SK-N-SH (cell line): ENCODE measurements at regions not wholly inside any gene's neighbourhood (a gene's known extent, or its start where the extent isn't known, plus 50 kb on each side); places are given as distances from the start of the nearest gene placed in this dataset.
A peak's percentile ranks its signal among the peaks of the same experiment; 100 is the strongest.

Experiments used
- CTCF ChIA-PET: fragments of 300-600, 350-600 bp; formaldehyde crosslinking; extraction: SDS; loops from one replicate; lab custom pipeline; 2021; lab: Yijun Ruan, JAX
- POLR2A ChIA-PET: fragments of 350-600 bp; sonication (Branson Sonifier 250); formaldehyde crosslinking; extraction: SDS; loops from one replicate; lab custom pipeline; 2020; ENCODE audit warnings: antibody characterized with exemption, inconsistent platforms; lab: Yijun Ruan, JAX
- DNase-seq: peaks from one replicate; pipeline ENCODE4 v3.0.0; 2012
- H2AFZ ChIP-seq: fragments of 200-600 bp; sonication (generic); 2 replicates; pipeline ENCODE4 v1.8.1; 2016; ENCODE audit warnings: antibody characterized with exemption, mild to moderate bottlenecking, low read depth
- H3F3A ChIP-seq: fragments of 200-600 bp; sonication (generic); replicated peaks from 2 replicates; pipeline ENCODE3; 2016; ENCODE audit warnings: antibody characterized with exemption, mild to moderate bottlenecking; ENCODE audit not compliant: insufficient read depth
- H3K27ac ChIP-seq, 2 experiments: fragments of 200-500 bp in 1 of 2; fragments of 200-600 bp in 1 of 2; sonication (Bioruptor generic) in 1 of 2; sonication (generic), shearing (Covaris generic) in 1 of 2; 2 replicates each; pipeline versions ENCODE4 v1.5.1 to v1.6.1; 2014 to 2016; ENCODE audit warnings: low read depth in 2 of 2, inconsistent platforms in 1 of 2, low read length in 1 of 2, mild to moderate bottlenecking in 1 of 2, mixed read lengths in 1 of 2
- H3K27me3 ChIP-seq: fragments of 200-600 bp; sonication (generic), shearing (Covaris generic); 2 replicates; pipeline ENCODE4 v1.6.1; 2016; ENCODE audit warnings: mixed run types; ENCODE audit not compliant: insufficient read depth
- H3K36me3 ChIP-seq, 2 experiments: fragments of 200-500 bp in 1 of 2; fragments of 200-600 bp in 1 of 2; sonication (Bioruptor generic) in 1 of 2; sonication (generic) in 1 of 2; replicated peaks in 1 of 2; 2 replicates each; pipeline versions ENCODE3 to v1.5.1; 2014 to 2016; ENCODE audit warnings: low read length in 1 of 2, mild to moderate bottlenecking in 1 of 2; ENCODE audit not compliant: insufficient read depth in 2 of 2, control insufficient read depth in 1 of 2
- H3K4me1 ChIP-seq, 2 experiments: fragments of 200-500 bp in 1 of 2; fragments of 200-600 bp in 1 of 2; sonication (Bioruptor generic) in 1 of 2; sonication (generic), shearing (Covaris generic) in 1 of 2; 2 replicates each; pipeline versions ENCODE4 v1.5.1 to v1.6.1; 2014 to 2016; ENCODE audit warnings: low read depth in 1 of 2, low read length in 1 of 2, mixed run types in 1 of 2; ENCODE audit not compliant: insufficient read depth in 2 of 2, control insufficient read depth in 1 of 2
- H3K4me2 ChIP-seq: fragments of 200-600 bp; sonication (generic), shearing (Covaris generic); 2 replicates; pipeline ENCODE4 v1.6.1; 2017; ENCODE audit warnings: mixed run types
- H3K4me3 ChIP-seq, 2 experiments: fragments of 200-500 bp in 1 of 2; fragments of 200-600 bp in 1 of 2; sonication (Bioruptor generic) in 1 of 2; sonication (generic), shearing (Covaris generic) in 1 of 2; 2 replicates each; pipeline versions ENCODE4 v1.5.1 to v1.8.1; 2014 to 2016; ENCODE audit warnings: low read depth in 2 of 2, inconsistent platforms in 1 of 2, low read length in 1 of 2, mild to moderate bottlenecking in 1 of 2, mixed read lengths in 1 of 2, moderate library complexity in 1 of 2
- H3K79me2 ChIP-seq: fragments of 200-600 bp; sonication (generic); 2 replicates; pipeline ENCODE4 v1.8.1; 2017; ENCODE audit warnings: mild to moderate bottlenecking; ENCODE audit not compliant: insufficient read depth
- H3K9ac ChIP-seq: fragments of 200-600 bp; sonication (generic); 2 replicates; pipeline ENCODE4 v1.6.1; 2017; ENCODE audit warnings: mixed run types
- H3K9me2 ChIP-seq: fragments of 200-600 bp; sonication (generic); 2 replicates; pipeline ENCODE4 v1.6.1; 2017; ENCODE audit warnings: mixed run types
- H3K9me3 ChIP-seq: fragments of 200-600 bp; sonication (generic); 2 replicates; pipeline ENCODE4 v1.6.1; 2017; ENCODE audit warnings: mixed run types, mild to moderate bottlenecking, moderate library complexity
- H4K20me1 ChIP-seq: fragments of 200-600 bp; sonication (generic); 2 replicates; pipeline ENCODE4 v1.6.1; 2017; ENCODE audit warnings: mild to moderate bottlenecking, mixed run types; ENCODE audit not compliant: insufficient read depth
- ELF1 ChIP-seq: IDR thresholded peaks from 2 replicates; pipeline ENCODE4 v1.4.0; 2012
- EP300 ChIP-seq, 2 experiments: IDR thresholded peaks; 2 replicates each; pipeline versions ENCODE4 v1.4.0 to v1.6.1; 2012; ENCODE audit warnings: borderline replicate concordance in 1 of 2, low read depth in 1 of 2, low read length in 1 of 2
- EZH2phosphoT487 ChIP-seq: fragments of 200-600 bp; sonication (generic); IDR thresholded peaks from 2 replicates; pipeline ENCODE4 v1.6.1; 2017; ENCODE audit warnings: low read depth, mixed run types, mild to moderate bottlenecking, antibody characterized with exemption, moderate library complexity, borderline replicate concordance
- FOXM1 ChIP-seq: IDR thresholded peaks from 2 replicates; pipeline ENCODE4 v1.4.0; 2012; ENCODE audit warnings: low read depth, mild to moderate bottlenecking
- GABPA ChIP-seq: IDR thresholded peaks from 2 replicates; pipeline ENCODE4 v1.4.0; 2012; ENCODE audit warnings: low read depth, mild to moderate bottlenecking
- GATA2 ChIP-seq: sonication (generic); formaldehyde crosslinking; IDR thresholded peaks from 2 replicates; pipeline ENCODE4 v1.5.0; 2020; ENCODE audit warnings: mild to moderate bottlenecking, missing genetic modification reagents
- IRF3 ChIP-seq: fragments of 150-350 bp; IDR thresholded peaks from 2 replicates; pipeline ENCODE4 v1.6.1; 2016; ENCODE audit warnings: mild to moderate bottlenecking, low read depth, low read length
- MAX ChIP-seq: IDR thresholded peaks from 2 replicates; pipeline ENCODE4 v1.4.0; 2012; ENCODE audit warnings: low read depth
- MXI1 ChIP-seq: IDR thresholded peaks from 2 replicates; pipeline ENCODE4 v1.6.1; 2012; ENCODE audit warnings: mild to moderate bottlenecking, low read depth, low read length, improper control_type of control experiment
- NRF1 ChIP-seq: IDR thresholded peaks from 2 replicates; pipeline ENCODE4 v1.6.1; 2012; ENCODE audit warnings: low read depth, mild to moderate bottlenecking, low read length
- RAD21 ChIP-seq: IDR thresholded peaks from 2 replicates; pipeline ENCODE4 v1.6.1; 2012; ENCODE audit warnings: mild to moderate bottlenecking, low read length
- RCOR1 ChIP-seq: fragments of 150-350 bp; IDR thresholded peaks from 2 replicates; pipeline ENCODE4 v1.6.1; 2017; ENCODE audit warnings: antibody characterized with exemption, low read length
- RXRA ChIP-seq: IDR thresholded peaks from 2 replicates; pipeline ENCODE4 v1.4.0; 2012; ENCODE audit warnings: low read depth, mild to moderate bottlenecking, borderline replicate concordance
- SIN3A ChIP-seq: IDR thresholded peaks from 2 replicates; pipeline ENCODE4 v1.6.1; 2012; ENCODE audit warnings: low read depth, mild to moderate bottlenecking, low read length, moderate library complexity, borderline replicate concordance
- SMC3 ChIP-seq: IDR thresholded peaks from 2 replicates; pipeline ENCODE4 v1.6.1; 2012; ENCODE audit warnings: low read depth, low read length, improper control_type of control experiment
- TAF1 ChIP-seq: IDR thresholded peaks from 2 replicates; pipeline ENCODE4 v1.6.1; 2012; ENCODE audit warnings: low read depth, mild to moderate bottlenecking, low read length, moderate library complexity, borderline replicate concordance
- YY1 ChIP-seq: IDR thresholded peaks from 2 replicates; pipeline ENCODE4 v1.4.0; 2012; ENCODE audit warnings: low read depth, mild to moderate bottlenecking
- WGBS: methylation state at CpG from one replicate; pipeline ENCODE4 v1.1.6; 2017; ENCODE audit warnings: low lambda C conversion rate; 5-methylcytosine and 5-hydroxymethylcytosine counted together
- TF ChIP-seq, protein P1 (sequence below): fragments of 200-600 bp; sonication (generic); IDR thresholded peaks from 2 replicates; pipeline ENCODE4 v1.6.1; 2017; ENCODE audit warnings: antibody characterized with exemption, mild to moderate bottlenecking, moderate library complexity
- TF ChIP-seq, protein P2 (sequence below): IDR thresholded peaks from 2 replicates; pipeline ENCODE4 v1.4.0; 2012; ENCODE audit warnings: low read depth, borderline replicate concordance

- peaks cover 13% of the 10 kb centered on the region for H3F3A ChIP-seq
- H2AFZ ChIP-seq = peak overlapping the region; percentile 73; the same call in 1 of the 2 replicates
- peak overlapping the region; percentile 78 to 92 for H3K27ac ChIP-seq
- H3K79me2 ChIP-seq = no peaks in the 10 kb centered on the region
- H3K27me3 ChIP-seq = no peaks in the 10 kb centered on the region
- DNase-seq = peak; percentile 69
- POLR2A ChIA-PET = interaction anchor here (1.4 to 7.9 kb wide), 7 partner anchors 9 to 363 kb away, joined by 4 to 56 read pairs (median 5); partner anchors contain the start of gene MAML3
- peak overlapping the region; percentile 47 to 55; a peak in 3 of 4 replicates for H3K4me3 ChIP-seq
- H3K9me3 ChIP-seq = no peaks in the 10 kb centered on the region
- H3K36me3 ChIP-seq = no peaks in the 10 kb centered on the region
- WGBS = 68% methylated on average over 13 of the region's 19 CpGs
- no peaks in the 10 kb centered on the region for H3K9me2 ChIP-seq
- TF ChIP-seq EP300 (IDR thresholded peaks at IDR 0.05; ENCODE audit: borderline replicate concordance in 1 of 2, low read depth in 1 of 2, low read length in 1 of 2) = no peak
- peak; percentile 41 for TF ChIP-seq RAD21
- no peak for TF ChIP-seq GATA2
- TF ChIP-seq SMC3 = peak; percentile 19; the same call in 1 of the 2 replicates
- no peak for TF ChIP-seq YY1
- no peak for TF ChIP-seq SIN3A
- TF ChIP-seq TAF1 = no peak
- no peak for TF ChIP-seq MAX
- no peak for TF ChIP-seq FOXM1
- no peak for TF ChIP-seq ELF1
- 0 out of 2 replicates have a peak, but pooled peaks have one; percentile 22 for TF ChIP-seq MXI1
- peak overlapping the region; percentile 71 for H3K9ac ChIP-seq
- CTCF ChIA-PET = interaction anchor here (0.6 to 9.2 kb wide), 44 partner anchors 8 to 648 kb away, joined by 3 to 91 read pairs (median 3); partner anchors contain the start of gene MAML3
- no peaks in the 10 kb centered on the region for H4K20me1 ChIP-seq
- peaks cover 46 to 50% of the 10 kb centered on the region in 2 experiments for H3K4me1 ChIP-seq
- peak overlapping the region; percentile 75 for H3K4me2 ChIP-seq
Observed at GRCh38 chr4:140252141-140252741, 98.3 kb upstream of the MAML3 start.

- no peak for DNase-seq
- Histone ChIP-seq H3K36me3 (no peaks in the 10 kb centered on the region), H3F3A (peaks cover 13% of the 10 kb centered on the region), H3K9me2 (no peaks in the 10 kb centered on the region), H3K27ac (peak overlapping the region in 1 of 2 experiments; percentile 92; a peak in 2 of 4 replicates), H3K4me2 (no peak overlapping the region), H3K79me2 (no peaks in the 10 kb centered on the region), H3K4me1 (peaks cover 41 to 43% of the 10 kb centered on the region in 2 experiments), H2AFZ (no peak overlapping the region), H3K9me3 (no peaks in the 10 kb centered on the region), H3K9ac (no peak overlapping the region), H3K4me3 (no peak overlapping the region), H3K27me3 (no peaks in the 10 kb centered on the region), H4K20me1 (no peaks in the 10 kb centered on the region)
- 81% methylated on average over 5 of the region's 5 CpGs for WGBS
- no peak for TF ChIP-seq IRF3
- TF ChIP-seq, protein P1, sequence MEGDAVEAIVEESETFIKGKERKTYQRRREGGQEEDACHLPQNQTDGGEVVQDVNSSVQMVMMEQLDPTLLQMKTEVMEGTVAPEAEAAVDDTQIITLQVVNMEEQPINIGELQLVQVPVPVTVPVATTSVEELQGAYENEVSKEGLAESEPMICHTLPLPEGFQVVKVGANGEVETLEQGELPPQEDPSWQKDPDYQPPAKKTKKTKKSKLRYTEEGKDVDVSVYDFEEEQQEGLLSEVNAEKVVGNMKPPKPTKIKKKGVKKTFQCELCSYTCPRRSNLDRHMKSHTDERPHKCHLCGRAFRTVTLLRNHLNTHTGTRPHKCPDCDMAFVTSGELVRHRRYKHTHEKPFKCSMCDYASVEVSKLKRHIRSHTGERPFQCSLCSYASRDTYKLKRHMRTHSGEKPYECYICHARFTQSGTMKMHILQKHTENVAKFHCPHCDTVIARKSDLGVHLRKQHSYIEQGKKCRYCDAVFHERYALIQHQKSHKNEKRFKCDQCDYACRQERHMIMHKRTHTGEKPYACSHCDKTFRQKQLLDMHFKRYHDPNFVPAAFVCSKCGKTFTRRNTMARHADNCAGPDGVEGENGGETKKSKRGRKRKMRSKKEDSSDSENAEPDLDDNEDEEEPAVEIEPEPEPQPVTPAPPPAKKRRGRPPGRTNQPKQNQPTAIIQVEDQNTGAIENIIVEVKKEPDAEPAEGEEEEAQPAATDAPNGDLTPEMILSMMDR = no peak
- TF ChIP-seq YY1 = no peak
- no peak for TF ChIP-seq NRF1
- no peak for TF ChIP-seq SMC3
- TF ChIP-seq, protein P2, sequence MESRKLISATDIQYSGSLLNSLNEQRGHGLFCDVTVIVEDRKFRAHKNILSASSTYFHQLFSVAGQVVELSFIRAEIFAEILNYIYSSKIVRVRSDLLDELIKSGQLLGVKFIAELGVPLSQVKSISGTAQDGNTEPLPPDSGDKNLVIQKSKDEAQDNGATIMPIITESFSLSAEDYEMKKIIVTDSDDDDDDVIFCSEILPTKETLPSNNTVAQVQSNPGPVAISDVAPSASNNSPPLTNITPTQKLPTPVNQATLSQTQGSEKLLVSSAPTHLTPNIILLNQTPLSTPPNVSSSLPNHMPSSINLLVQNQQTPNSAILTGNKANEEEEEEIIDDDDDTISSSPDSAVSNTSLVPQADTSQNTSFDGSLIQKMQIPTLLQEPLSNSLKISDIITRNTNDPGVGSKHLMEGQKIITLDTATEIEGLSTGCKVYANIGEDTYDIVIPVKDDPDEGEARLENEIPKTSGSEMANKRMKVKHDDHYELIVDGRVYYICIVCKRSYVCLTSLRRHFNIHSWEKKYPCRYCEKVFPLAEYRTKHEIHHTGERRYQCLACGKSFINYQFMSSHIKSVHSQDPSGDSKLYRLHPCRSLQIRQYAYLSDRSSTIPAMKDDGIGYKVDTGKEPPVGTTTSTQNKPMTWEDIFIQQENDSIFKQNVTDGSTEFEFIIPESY = no peak
- no peak for TF ChIP-seq SIN3A
- no peak for TF ChIP-seq EP300 (IDR thresholded peaks at IDR 0.05; ENCODE audit: borderline replicate concordance in 1 of 2, low read depth in 1 of 2, low read length in 1 of 2)
- no peak for TF ChIP-seq ELF1
- no peak for TF ChIP-seq EZH2phosphoT487
- TF ChIP-seq MXI1 = no peak
- no peak for TF ChIP-seq GABPA
- TF ChIP-seq RCOR1 = no peak
- no peak for TF ChIP-seq RXRA
- ChIA-PET POLR2A (interaction anchor here (1.4 to 7.9 kb wide), 5 partner anchors 8 to 362 kb away, joined by 4 to 56 read pairs (median 13); partner anchors contain the start of gene MAML3), CTCF (interaction anchor here (0.7 to 9.2 kb wide), 24 partner anchors 13 to 647 kb away, joined by 3 to 91 read pairs (median 4); partner anchors contain the start of gene MAML3)
Observed at GRCh38 chr4:140251571-140251970, 97.6 kb upstream of the MAML3 start.
